Retinal pigment epithelial cell (primary cell): ENCODE measurements at regions not wholly inside any gene's neighbourhood (a gene's known extent, or its start where the extent isn't known, plus 50 kb on each side); places are given as distances from the start of the nearest gene placed in this dataset.

Source experiments
- DNase-seq: peaks from one replicate; pipeline ENCODE4 v3.0.0-alpha.2; 2010; ENCODE audit warnings: low read depth
- H3K4me3 ChIP-seq: 2 replicates; pipeline ENCODE4 v1.5.1; 2011; ENCODE audit warnings: mild to moderate bottlenecking, low read length, control low read depth, moderate library complexity
- TF ChIP-seq, protein P1 (sequence below): conservative IDR thresholded peaks from 2 replicates; pipeline ENCODE4 v1.5.1; 2011; ENCODE audit warnings: low read depth, low read length, control low read depth, inconsistent platforms

GRCh38 chr7:22563032-22563501, 63.1 kb upstream of the STEAP1B start:
- TF ChIP-seq, protein P1, sequence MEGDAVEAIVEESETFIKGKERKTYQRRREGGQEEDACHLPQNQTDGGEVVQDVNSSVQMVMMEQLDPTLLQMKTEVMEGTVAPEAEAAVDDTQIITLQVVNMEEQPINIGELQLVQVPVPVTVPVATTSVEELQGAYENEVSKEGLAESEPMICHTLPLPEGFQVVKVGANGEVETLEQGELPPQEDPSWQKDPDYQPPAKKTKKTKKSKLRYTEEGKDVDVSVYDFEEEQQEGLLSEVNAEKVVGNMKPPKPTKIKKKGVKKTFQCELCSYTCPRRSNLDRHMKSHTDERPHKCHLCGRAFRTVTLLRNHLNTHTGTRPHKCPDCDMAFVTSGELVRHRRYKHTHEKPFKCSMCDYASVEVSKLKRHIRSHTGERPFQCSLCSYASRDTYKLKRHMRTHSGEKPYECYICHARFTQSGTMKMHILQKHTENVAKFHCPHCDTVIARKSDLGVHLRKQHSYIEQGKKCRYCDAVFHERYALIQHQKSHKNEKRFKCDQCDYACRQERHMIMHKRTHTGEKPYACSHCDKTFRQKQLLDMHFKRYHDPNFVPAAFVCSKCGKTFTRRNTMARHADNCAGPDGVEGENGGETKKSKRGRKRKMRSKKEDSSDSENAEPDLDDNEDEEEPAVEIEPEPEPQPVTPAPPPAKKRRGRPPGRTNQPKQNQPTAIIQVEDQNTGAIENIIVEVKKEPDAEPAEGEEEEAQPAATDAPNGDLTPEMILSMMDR: no peak
- DNase-seq: no peak
- H3K4me3 ChIP-seq: peak overlapping the region; percentile 32

DNA sequence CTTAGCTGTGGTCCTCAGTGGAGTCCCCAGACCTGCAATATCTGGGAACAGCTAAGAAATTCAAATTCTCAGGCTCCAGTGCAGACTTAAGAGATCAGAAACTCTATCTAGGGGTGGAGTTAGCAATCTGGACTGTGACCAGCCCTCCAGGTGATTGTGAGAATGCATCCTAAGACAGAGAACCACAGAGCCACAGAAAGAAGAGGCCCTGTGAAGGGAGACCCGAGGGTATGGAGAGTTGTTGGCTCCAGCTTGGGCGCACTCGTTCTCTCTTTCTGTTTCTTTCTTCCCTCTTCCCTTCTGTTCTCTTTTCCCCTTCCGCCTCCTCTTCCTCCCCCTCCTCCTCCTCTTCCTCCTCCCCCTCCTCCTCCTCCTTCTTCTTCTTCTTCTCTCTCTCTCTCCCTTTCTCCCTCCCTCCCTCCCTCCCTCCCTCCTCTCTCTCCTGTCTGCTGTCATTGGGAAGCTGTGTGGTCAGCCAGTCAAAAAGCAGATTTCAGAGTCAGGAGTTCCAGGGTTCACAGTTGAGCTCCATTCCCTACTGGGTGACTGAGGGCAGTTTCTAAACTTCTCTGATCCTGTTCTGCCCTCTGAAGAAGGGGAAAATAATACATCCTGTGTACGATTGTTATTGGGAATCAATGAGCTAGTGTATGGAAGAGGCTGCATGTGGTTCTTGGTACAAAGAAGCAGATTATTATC, 62.1 kb upstream of the STEAP1B start:
- DNase-seq: no peak
- TF ChIP-seq, protein P1: no peak
- H3K4me3 ChIP-seq: no peak overlapping the region

DNA sequence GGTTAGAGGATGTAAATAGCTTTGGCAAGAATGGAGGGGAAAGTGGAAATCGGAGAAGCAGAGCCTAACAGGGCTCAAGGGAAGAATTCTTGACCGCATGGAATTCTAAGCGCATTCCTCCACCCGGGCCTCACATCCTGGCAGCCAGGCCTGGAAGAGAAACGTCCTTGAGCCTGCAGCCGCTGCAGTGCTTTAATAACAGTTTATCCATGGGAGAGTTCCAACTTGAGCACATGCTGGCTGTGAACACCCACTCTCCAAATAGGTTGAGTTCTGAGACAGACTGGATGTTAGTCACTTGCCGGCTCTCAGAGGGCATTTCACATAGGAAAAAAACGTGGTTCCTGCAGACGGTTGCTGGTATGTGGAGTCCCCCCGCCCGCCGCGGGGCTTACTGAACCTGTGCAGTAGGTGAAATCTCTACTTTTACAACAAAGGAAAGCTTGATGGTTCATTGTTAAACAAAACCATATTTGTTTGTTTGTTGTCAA, 61.4 kb upstream of the STEAP1B start:
- peak; percentile 99 for DNase-seq
- TF ChIP-seq, protein P1: no peak
- no peak overlapping the region for H3K4me3 ChIP-seq

DNA sequence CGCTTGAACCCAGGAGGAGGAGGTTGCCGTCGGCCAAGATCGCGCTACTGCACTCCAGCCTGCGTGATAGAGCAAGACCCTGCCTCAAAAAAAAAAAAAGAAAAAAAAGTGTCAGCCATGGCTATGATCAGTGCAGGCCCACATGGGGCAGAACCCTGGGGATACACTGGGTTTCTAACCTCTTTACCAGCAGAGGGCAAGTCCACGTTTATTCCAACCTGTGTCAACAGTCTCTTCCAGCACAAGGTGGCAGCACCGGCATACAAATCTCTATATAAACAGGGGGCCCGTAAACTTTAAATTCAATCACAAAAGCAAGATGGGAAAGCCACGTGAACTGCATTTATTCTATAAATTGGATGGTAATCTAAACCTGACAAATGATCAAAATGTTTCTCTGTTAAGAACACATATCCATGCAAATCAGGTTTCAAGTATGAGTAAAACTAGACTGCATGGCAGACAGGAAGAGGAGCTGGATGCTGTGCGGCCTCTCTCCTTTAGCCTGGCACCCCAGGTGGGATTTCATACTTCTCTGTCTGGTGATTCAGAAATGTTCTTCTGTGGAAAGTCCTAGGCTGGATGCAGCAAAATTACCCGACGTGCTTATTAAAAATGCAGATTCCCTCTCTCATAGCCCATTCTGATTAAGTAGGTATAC, 60.0 kb upstream of the STEAP1B start:
- no peak overlapping the region for H3K4me3 ChIP-seq
- DNase-seq: no peak
- TF ChIP-seq, protein P1: peak; percentile 87

DNA sequence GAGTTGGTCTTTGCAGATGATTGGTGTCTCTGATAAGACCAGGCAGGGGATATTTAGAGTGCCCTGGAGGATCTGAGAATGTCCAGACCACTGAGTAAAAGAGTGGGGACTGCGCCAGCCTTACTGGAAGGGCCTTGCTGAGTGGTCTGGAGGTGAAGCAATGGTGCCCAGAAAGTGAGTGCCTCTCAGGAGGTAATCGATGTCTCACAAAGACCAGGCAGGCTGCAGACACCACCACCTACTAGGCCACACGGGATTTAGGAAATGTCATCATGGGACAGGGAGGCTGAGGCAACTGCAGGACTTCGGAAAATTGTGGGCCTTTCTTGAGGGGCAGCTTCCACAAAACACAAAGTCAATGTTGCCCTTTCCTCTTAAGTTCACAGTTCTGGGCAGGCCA, 57.2 kb upstream of the STEAP1B start:
- DNase-seq: no peak
- no peak overlapping the region for H3K4me3 ChIP-seq
- TF ChIP-seq, protein P1: no peak

DNA sequence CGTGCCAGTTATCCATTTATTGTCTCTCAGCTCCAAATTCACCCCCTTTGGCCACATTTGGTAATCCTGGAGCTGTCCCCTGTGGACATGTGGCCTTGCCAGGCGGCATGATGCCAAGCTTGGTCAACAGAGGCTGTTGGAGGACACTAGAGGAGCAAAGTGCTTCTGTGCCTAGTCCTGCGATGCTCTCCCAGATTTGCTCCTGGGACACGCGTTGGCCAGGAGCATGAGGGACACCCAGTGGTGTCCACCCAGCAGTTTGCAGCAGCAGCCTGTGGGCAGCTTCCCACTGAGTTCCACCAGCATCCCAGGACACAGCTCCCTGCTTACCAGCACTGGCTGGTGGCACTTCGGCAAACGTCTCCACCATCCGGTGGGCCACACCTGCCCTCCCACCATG, 55.5 kb upstream of the STEAP1B start:
- H3K4me3 ChIP-seq: no peak overlapping the region
- no peak for DNase-seq
- TF ChIP-seq, protein P1: no peak

DNA sequence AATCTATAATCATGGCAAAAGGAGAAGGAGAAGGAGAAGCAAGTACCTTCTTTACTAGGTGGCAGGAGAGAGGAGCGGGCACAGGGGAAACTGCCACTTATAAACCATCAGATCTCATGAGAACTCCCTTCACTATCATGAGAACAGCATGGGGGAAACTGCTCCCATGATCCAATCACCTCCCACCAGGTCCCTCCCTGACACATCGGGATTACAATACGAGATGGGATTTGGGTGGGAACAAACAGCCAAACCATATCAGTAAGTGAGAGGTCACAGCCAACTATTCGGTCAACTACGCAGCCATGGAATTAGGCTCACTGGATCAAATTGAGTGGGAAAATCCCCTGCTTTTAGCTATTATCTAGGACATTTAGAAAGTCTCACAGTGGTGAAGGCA, 54.2 kb upstream of the STEAP1B start:
- no peak for DNase-seq
- no peak overlapping the region for H3K4me3 ChIP-seq
- TF ChIP-seq, protein P1: no peak
